Liver (tissue), 8 donors: ENCODE measurements at regions not wholly inside any gene's neighbourhood (a gene's known extent, or its start where the extent isn't known, plus 50 kb on each side); places are given as distances from the start of the nearest gene placed in this dataset.

Experiments used
- DNase-seq: peaks from one replicate; pipeline ENCODE4 v3.0.0-alpha.2; 2017; ENCODE audit warnings: low spot score
- H3K27ac ChIP-seq, 2 donors: one replicate each; pipeline ENCODE4 v1.7.0; 2013; ENCODE audit warnings: inconsistent platforms in 2 of 2, low read length in 2 of 2, control low read depth in 1 of 2, low read depth in 1 of 2, mild to moderate bottlenecking in 1 of 2
- H3K27me3 ChIP-seq, 4 donors: one replicate each; pipeline versions ENCODE4 v1.6.1 to v1.7.0; 2013; ENCODE audit warnings: low read length in 3 of 4, inconsistent platforms in 1 of 4, mild to moderate bottlenecking in 1 of 4, moderate library complexity in 1 of 4; ENCODE audit not compliant: control insufficient read depth in 4 of 4, insufficient read depth in 4 of 4
- H3K36me3 ChIP-seq, 4 donors: one replicate each; pipeline versions ENCODE4 v1.6.1 to v1.7.0; 2013; ENCODE audit warnings: low read length in 3 of 4, mild to moderate bottlenecking in 3 of 4, low read depth in 1 of 4, moderate library complexity in 1 of 4; ENCODE audit not compliant: control insufficient read depth in 4 of 4, insufficient read depth in 3 of 4
- H3K4me1 ChIP-seq, 4 donors: one replicate each; pipeline versions ENCODE4 v1.6.1 to v1.7.0; 2013; ENCODE audit warnings: low read length in 3 of 4, mild to moderate bottlenecking in 3 of 4, moderate library complexity in 1 of 4; ENCODE audit not compliant: control insufficient read depth in 4 of 4, insufficient read depth in 4 of 4
- H3K4me3 ChIP-seq, 3 donors: one replicate each; pipeline versions ENCODE4 v1.6.1 to v1.7.0; 2013; ENCODE audit warnings: low read length in 3 of 3, control low read depth in 1 of 3, low read depth in 1 of 3, mild to moderate bottlenecking in 1 of 3
- H3K9ac ChIP-seq, 2 donors: one replicate each; pipeline ENCODE4 v1.7.0; 2013; ENCODE audit warnings: low read length in 2 of 2, mild to moderate bottlenecking in 2 of 2, moderate library complexity in 2 of 2, control low read depth in 1 of 2, low read depth in 1 of 2
- H3K9me3 ChIP-seq, 4 donors: one replicate each; pipeline versions ENCODE4 v1.6.1 to v1.7.0; 2013; ENCODE audit warnings: low read length in 3 of 4; ENCODE audit not compliant: control insufficient read depth in 4 of 4
- EGR1 ChIP-seq, 2 donors: IDR thresholded peaks; 2 replicates each; pipeline ENCODE4 v1.6.1; 2016 to 2018; ENCODE audit warnings: antibody characterized with exemption in 2 of 2, low read depth in 2 of 2
- FOXA1 ChIP-seq: IDR thresholded peaks from 2 replicates; pipeline ENCODE4 v1.6.1; 2016; ENCODE audit warnings: antibody characterized with exemption
- FOXA2 ChIP-seq: IDR thresholded peaks from 2 replicates; pipeline ENCODE4 v1.6.1; 2016; ENCODE audit warnings: antibody characterized with exemption
- GABPA ChIP-seq, 2 donors: IDR thresholded peaks in 1 of 2; conservative IDR thresholded peaks in 1 of 2; 2 replicates each; pipeline ENCODE4 v1.6.1; 2016; ENCODE audit warnings: antibody characterized with exemption in 2 of 2, mild to moderate bottlenecking in 1 of 2, moderate library complexity in 1 of 2
- HNF4A ChIP-seq, 2 donors: conservative IDR thresholded peaks; 2 replicates each; pipeline ENCODE4 v1.6.1; 2016; ENCODE audit warnings: antibody characterized with exemption in 2 of 2, mild to moderate bottlenecking in 2 of 2
- HNF4G ChIP-seq: IDR thresholded peaks from 2 replicates; pipeline ENCODE4 v1.6.1; 2016; ENCODE audit warnings: antibody characterized with exemption
- JUND ChIP-seq, 2 donors: IDR thresholded peaks; 2 replicates each; pipeline ENCODE4 v1.6.1; 2016; ENCODE audit warnings: antibody characterized with exemption in 2 of 2
- NR2F2 ChIP-seq: IDR thresholded peaks from 2 replicates; pipeline ENCODE4 v1.6.1; 2016; ENCODE audit warnings: antibody characterized with exemption
- RAD21 ChIP-seq, 2 donors: IDR thresholded peaks; 2 replicates each; pipeline ENCODE4 v1.6.1; 2016; ENCODE audit warnings: antibody characterized with exemption in 2 of 2, mild to moderate bottlenecking in 2 of 2
- RXRA ChIP-seq, 2 donors: IDR thresholded peaks; 2 replicates each; pipeline ENCODE4 v1.6.1; 2017 to 2018; ENCODE audit warnings: antibody characterized with exemption in 2 of 2, mild to moderate bottlenecking in 1 of 2
- SP1 ChIP-seq: IDR thresholded peaks from 2 replicates; pipeline ENCODE4 v1.6.1; 2018; ENCODE audit warnings: antibody characterized with exemption, mild to moderate bottlenecking
- TAF1 ChIP-seq: conservative IDR thresholded peaks from 2 replicates; pipeline ENCODE4 v1.6.1; 2016; ENCODE audit warnings: antibody characterized with exemption, mild to moderate bottlenecking
- YY1 ChIP-seq: IDR thresholded peaks from 2 replicates; pipeline ENCODE4 v1.6.1; 2016; ENCODE audit warnings: antibody characterized with exemption, mild to moderate bottlenecking
- WGBS: extraction: QIAGEN DNeasy Blood & Tissue Kit; methylation state at CpG from one replicate; pipeline ENCODE4 v1.1.7; 2013; 5-methylcytosine and 5-hydroxymethylcytosine counted together
- TF ChIP-seq, protein P1 (sequence below): fragments of 150-350 bp; IDR thresholded peaks from 2 replicates; pipeline ENCODE4 v1.5.1; 2017; ENCODE audit warnings: improper control_type of control experiment, low read depth, low read length; ENCODE audit not compliant: missing input control
- TF ChIP-seq, protein P2 (sequence below): IDR thresholded peaks from 2 replicates; pipeline ENCODE4 v1.6.1; 2016; ENCODE audit warnings: antibody characterized with exemption
- TF ChIP-seq, protein P3 (sequence below): IDR thresholded peaks from 2 replicates; pipeline ENCODE4 v1.6.1; 2016; ENCODE audit warnings: antibody characterized with exemption
- TF ChIP-seq, protein P4 (sequence below): IDR thresholded peaks from 2 replicates; pipeline ENCODE4 v1.6.1; 2016; ENCODE audit warnings: antibody characterized with exemption, mild to moderate bottlenecking
- donor health status: healthy.
- donor health status: healthy.
- donor health status: healthy.
- donor health status: healthy.
- donor health status: healthy.

DNA sequence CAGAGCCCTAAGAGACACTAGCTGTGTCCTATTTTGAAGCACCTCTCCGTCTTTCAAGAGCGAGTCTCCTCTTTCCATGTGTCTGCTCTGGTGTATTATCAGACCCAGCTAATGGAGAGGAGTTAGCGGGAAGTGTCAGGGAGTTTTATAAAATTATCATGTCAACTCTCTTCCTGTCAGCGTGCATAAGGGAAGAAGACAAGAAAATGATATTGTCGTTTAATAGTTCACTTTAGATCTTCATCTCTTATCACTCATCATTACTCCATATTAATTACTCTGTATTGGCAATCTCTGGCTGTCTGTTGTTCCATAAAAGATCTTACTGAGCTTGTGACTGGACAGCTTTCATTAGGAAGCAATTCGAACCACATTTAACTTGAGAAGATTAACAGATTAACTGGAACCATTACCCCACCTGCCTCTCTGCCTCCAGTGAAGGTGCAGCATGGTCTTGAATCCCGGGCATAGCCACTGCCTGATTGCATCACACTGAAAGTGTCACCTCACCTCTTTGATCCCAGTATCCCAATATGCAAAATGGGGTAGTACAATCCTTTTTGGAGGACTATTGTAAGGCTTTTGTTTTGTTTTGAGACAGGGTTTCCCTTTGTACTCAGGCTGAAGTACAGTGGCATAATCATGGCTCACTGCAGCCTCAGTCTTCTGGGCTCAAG, 121.1 kb downstream of the TMEM114 start:
- Histone ChIP-seq H3K9ac (no peak overlapping the region), H3K36me3 (no peaks in the 10 kb centered on the region), H3K27me3 (no peaks in the 10 kb centered on the region), H3K4me3 (no peak overlapping the region), H3K27ac (no peak overlapping the region), H3K9me3 (no peaks in the 10 kb centered on the region), H3K4me1 (no peaks in the 10 kb centered on the region)
- 69% methylated on average over 7 of the region's 7 CpGs for WGBS
- TF ChIP-seq NR2F2 (no peak), TAF1 (no peak), EGR1 (IDR thresholded peaks at IDR 0.05; ENCODE audit: low read depth in 2 of 2) (no peak), FOXA1 (no peak), RAD21 (IDR thresholded peaks at IDR 0.05) (no peak), RXRA (IDR thresholded peaks at IDR 0.05) (no peak), SP1 (no peak), JUND (IDR thresholded peaks at IDR 0.05) (no peak), GABPA (IDR thresholded peaks at IDR 0.05 in 1 of 2, conservative IDR thresholded peaks at IDR 0.05 in 1 of 2) (no peak), YY1 (no peak), FOXA2 (no peak), HNF4A (conservative IDR thresholded peaks at IDR 0.05) (no peak)
- TF ChIP-seq, protein P1, sequence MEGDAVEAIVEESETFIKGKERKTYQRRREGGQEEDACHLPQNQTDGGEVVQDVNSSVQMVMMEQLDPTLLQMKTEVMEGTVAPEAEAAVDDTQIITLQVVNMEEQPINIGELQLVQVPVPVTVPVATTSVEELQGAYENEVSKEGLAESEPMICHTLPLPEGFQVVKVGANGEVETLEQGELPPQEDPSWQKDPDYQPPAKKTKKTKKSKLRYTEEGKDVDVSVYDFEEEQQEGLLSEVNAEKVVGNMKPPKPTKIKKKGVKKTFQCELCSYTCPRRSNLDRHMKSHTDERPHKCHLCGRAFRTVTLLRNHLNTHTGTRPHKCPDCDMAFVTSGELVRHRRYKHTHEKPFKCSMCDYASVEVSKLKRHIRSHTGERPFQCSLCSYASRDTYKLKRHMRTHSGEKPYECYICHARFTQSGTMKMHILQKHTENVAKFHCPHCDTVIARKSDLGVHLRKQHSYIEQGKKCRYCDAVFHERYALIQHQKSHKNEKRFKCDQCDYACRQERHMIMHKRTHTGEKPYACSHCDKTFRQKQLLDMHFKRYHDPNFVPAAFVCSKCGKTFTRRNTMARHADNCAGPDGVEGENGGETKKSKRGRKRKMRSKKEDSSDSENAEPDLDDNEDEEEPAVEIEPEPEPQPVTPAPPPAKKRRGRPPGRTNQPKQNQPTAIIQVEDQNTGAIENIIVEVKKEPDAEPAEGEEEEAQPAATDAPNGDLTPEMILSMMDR: no peak
- TF ChIP-seq, protein P2, sequence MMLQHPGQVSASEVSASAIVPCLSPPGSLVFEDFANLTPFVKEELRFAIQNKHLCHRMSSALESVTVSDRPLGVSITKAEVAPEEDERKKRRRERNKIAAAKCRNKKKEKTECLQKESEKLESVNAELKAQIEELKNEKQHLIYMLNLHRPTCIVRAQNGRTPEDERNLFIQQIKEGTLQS: no peak
- TF ChIP-seq, protein P3, sequence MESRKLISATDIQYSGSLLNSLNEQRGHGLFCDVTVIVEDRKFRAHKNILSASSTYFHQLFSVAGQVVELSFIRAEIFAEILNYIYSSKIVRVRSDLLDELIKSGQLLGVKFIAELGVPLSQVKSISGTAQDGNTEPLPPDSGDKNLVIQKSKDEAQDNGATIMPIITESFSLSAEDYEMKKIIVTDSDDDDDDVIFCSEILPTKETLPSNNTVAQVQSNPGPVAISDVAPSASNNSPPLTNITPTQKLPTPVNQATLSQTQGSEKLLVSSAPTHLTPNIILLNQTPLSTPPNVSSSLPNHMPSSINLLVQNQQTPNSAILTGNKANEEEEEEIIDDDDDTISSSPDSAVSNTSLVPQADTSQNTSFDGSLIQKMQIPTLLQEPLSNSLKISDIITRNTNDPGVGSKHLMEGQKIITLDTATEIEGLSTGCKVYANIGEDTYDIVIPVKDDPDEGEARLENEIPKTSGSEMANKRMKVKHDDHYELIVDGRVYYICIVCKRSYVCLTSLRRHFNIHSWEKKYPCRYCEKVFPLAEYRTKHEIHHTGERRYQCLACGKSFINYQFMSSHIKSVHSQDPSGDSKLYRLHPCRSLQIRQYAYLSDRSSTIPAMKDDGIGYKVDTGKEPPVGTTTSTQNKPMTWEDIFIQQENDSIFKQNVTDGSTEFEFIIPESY: no peak
- TF ChIP-seq, protein P4, sequence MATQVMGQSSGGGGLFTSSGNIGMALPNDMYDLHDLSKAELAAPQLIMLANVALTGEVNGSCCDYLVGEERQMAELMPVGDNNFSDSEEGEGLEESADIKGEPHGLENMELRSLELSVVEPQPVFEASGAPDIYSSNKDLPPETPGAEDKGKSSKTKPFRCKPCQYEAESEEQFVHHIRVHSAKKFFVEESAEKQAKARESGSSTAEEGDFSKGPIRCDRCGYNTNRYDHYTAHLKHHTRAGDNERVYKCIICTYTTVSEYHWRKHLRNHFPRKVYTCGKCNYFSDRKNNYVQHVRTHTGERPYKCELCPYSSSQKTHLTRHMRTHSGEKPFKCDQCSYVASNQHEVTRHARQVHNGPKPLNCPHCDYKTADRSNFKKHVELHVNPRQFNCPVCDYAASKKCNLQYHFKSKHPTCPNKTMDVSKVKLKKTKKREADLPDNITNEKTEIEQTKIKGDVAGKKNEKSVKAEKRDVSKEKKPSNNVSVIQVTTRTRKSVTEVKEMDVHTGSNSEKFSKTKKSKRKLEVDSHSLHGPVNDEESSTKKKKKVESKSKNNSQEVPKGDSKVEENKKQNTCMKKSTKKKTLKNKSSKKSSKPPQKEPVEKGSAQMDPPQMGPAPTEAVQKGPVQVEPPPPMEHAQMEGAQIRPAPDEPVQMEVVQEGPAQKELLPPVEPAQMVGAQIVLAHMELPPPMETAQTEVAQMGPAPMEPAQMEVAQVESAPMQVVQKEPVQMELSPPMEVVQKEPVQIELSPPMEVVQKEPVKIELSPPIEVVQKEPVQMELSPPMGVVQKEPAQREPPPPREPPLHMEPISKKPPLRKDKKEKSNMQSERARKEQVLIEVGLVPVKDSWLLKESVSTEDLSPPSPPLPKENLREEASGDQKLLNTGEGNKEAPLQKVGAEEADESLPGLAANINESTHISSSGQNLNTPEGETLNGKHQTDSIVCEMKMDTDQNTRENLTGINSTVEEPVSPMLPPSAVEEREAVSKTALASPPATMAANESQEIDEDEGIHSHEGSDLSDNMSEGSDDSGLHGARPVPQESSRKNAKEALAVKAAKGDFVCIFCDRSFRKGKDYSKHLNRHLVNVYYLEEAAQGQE: no peak
- DNase-seq: no peak

DNA sequence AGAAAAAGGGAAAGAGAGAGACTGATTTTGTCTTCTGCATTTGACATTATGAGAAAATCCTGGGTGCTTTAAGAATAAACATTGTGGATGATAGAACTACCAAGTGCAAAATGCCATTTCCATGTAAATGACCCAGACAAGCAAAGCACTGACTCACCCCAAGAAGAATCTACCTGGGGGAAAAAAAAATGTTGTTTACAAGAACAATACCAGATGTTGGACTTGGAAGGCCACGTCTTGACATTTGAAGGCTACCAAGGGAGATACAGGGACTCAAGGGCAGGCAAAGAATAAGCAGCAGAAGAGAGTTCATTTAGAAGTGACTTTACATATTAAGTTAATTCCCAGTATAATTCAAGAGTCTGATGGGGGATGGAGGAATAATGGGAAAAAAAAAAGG, 125.3 kb downstream of the TMEM114 start:
- Histone ChIP-seq H3K9me3 (no peaks in the 10 kb centered on the region), H3K4me3 (no peak overlapping the region), H3K36me3 (no peaks in the 10 kb centered on the region), H3K9ac (no peak overlapping the region), H3K4me1 (no peaks in the 10 kb centered on the region), H3K27ac (no peak overlapping the region), H3K27me3 (peaks cover 0 to 4% (median 0%) of the 10 kb centered on the region in 4 donors)
- 53% methylated on average over 1 of the region's 1 CpG for WGBS
- DNase-seq: no peak
- TF ChIP-seq HNF4G (no peak), HNF4A (conservative IDR thresholded peaks at IDR 0.05) (no peak), JUND (IDR thresholded peaks at IDR 0.05) (no peak), GABPA (IDR thresholded peaks at IDR 0.05 in 1 of 2, conservative IDR thresholded peaks at IDR 0.05 in 1 of 2) (no peak), YY1 (no peak), FOXA2 (no peak), NR2F2 (no peak), SP1 (no peak), FOXA1 (no peak), RXRA (IDR thresholded peaks at IDR 0.05) (no peak), EGR1 (IDR thresholded peaks at IDR 0.05; ENCODE audit: low read depth in 2 of 2) (no peak), RAD21 (IDR thresholded peaks at IDR 0.05) (no peak)
- TF ChIP-seq, protein P4: no peak
- TF ChIP-seq, protein P3: no peak
- TF ChIP-seq, protein P2: no peak
